ENCODE measurements at regions not wholly inside any gene's neighbourhood (a gene's known extent, or its start where the extent isn't known, plus 50 kb on each side); places are given as distances from the start of the nearest gene placed in this dataset.

DNA sequence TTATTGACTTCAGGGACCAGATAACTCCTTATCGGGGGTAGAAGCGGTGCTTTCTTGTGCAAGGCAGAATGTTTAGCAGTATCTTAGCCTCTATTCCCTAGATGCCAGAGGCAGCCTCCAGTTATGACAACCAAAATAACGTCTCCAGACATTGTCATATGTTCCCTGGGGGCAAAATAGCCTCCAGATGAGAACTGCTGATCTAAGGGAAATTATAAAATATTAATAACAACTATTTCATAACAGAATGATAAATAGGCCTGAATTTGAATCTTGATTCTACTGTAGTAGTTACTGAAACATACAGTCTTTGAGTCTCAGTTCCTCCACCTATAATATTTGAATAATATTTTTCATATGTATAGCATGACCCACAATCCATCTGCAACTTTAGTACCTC, 1431.3 kb downstream of the ZPLD1 start:
- TF ChIP-seq GATA2 (IDR thresholded peaks at IDR 0.05; ENCODE audit: low read depth, low read length) (no peak), GATA3 (IDR thresholded peaks at IDR 0.05; ENCODE audit: low read depth, low read length) (no peak)
